Activated naive CD4-positive, alpha-beta T cell treated with anti-CD3 and anti-CD28 coated beads for 36 hours (primary cell): ENCODE measurements at regions not wholly inside any gene's neighbourhood (a gene's known extent, or its start where the extent isn't known, plus 50 kb on each side); places are given as distances from the start of the nearest gene placed in this dataset.

Source experiments
- CTCF ChIA-PET: fragments of 350-600 bp; sonication (Branson Sonifier 250); formaldehyde crosslinking; loops from one replicate; lab custom pipeline; 2021; ENCODE audit warnings: antibody characterized with exemption; lab: Charles Lee
- DNase-seq: peaks from one replicate; pipeline ENCODE4 v3.0.0-alpha.2; 2020
- H3K27ac Mint-ChIP-seq: one replicate; pipeline ENCODE4 v1.8.0; 2021; ENCODE audit warnings: mild to moderate bottlenecking, mixed read lengths
- H3K27me3 Mint-ChIP-seq: one replicate; pipeline ENCODE4 v1.8.0; 2021; ENCODE audit warnings: low read depth, mixed read lengths
- H3K36me3 Mint-ChIP-seq: one replicate; pipeline ENCODE4 v1.8.0; 2021; ENCODE audit warnings: low read depth, mixed read lengths
- H3K4me1 Mint-ChIP-seq: one replicate; pipeline ENCODE4 v1.8.0; 2021; ENCODE audit warnings: low read depth, mixed read lengths
- H3K4me3 Mint-ChIP-seq: one replicate; pipeline ENCODE4 v1.8.0; 2021; ENCODE audit warnings: mild to moderate bottlenecking, moderate library complexity, mixed read lengths
- H3K9me3 Mint-ChIP-seq: one replicate; pipeline ENCODE4 v1.8.0; 2021; ENCODE audit warnings: mixed read lengths
- intact Hi-C: fragments of 100-400 bp; cut with micrococcal nuclease; formaldehyde crosslinking; loops from one replicate; pipeline ENCODE4 v1.15.1; 2023

DNA sequence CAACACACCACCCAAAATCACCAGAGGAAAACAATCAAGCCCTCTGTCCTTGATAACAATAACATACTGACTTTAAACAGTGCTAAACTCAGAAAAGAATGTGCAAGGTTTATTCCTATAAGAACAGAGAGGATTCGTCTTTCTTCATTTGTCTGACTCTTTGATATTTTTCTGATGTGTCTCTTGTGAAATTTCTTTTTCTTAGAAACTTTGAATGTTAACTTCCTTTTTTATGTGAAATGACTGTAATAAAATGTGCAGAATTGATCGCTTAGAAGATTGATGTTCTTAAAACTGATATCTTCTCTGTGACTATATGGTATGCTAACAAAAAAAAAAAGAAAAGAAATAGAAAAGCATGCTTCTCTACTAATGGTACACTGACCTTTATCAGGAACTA lies 947.4 kb upstream of the CITED2 start:
- Mint-ChIP-seq H3K27ac (no peak overlapping the region), H3K9me3 (no peaks in the 10 kb centered on the region), H3K4me3 (no peak overlapping the region), H3K36me3 (no peaks in the 10 kb centered on the region), H3K4me1 (no peaks in the 10 kb centered on the region), H3K27me3 (peaks cover 10% of the 10 kb centered on the region)
- intact Hi-C loops, result no loop called here
- CTCF ChIA-PET, result no interaction called here
- no peak for DNase-seq

DNA sequence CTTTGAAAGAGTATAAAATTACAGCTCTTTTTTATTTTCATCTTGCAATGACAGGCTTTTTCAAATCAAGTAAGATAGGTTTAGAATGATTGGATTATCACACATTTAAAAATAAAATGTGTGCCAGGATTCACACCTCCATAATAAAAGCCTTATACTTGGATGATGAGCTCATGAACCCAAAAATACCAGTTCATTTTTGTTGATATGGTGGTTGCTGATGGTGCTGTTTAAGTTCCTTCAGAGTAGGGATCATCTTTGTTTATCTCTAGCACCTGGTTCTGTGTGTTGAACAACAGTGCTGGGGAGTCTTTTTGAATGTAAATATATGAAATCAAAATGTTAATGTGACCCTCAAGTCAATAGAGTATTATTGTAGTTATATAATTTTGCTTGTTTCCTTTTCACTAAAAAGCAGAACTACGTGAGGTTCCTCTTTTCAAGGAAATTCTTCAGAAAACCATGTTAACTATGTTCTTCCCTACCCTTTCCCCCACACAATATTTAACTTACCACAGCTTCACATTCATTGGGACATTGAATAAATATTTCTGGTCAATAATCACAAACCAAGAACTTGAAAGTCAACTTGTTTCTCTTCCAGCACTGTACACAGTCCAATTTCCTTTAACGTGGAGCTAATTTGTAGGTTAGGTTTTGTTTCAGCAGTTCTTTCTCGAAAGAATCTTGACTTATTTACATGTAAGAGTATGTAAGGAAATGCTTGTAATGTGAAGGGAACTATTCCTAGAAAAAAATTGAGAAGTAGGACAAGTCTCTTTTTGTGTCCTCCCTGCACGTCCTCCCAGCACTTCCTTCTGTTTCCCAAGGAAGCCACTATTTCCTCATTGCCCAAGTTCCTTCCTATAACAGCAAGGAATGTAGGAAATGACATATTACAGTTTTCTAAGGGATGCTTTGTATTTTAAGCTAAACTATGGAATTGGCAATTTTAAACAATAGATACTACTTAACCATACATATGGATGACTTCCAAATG lies 945.9 kb upstream of the CITED2 start:
- no peaks in the 10 kb centered on the region for H3K36me3 Mint-ChIP-seq
- CTCF ChIA-PET, result no interaction called here
- H3K27me3 Mint-ChIP-seq, result peaks cover 7% of the 10 kb centered on the region
- intact Hi-C loops, result no loop called here
- no peak overlapping the region for H3K27ac Mint-ChIP-seq
- DNase-seq, result no peak
- H3K4me1 Mint-ChIP-seq, result no peaks in the 10 kb centered on the region
- H3K9me3 Mint-ChIP-seq, result no peaks in the 10 kb centered on the region
- H3K4me3 Mint-ChIP-seq, result no peak overlapping the region

DNA sequence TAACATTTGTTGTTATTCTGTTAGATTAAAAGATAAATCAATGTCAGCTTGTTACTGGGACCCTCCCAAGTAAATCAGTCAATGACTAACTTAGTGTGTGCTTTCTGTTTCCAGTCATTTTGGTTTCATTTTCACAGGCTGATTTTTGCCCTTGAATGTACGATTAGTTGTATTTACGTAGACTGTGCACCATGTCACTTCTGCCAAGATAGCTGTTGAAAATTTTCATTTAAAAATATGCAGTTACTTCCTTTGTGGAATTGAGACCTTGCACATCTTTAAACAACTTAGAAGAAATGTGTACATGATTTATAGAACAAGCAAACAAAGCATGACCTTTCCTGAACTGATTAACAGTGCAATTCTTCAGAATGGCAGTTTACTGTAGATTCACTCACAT lies 944.8 kb upstream of the CITED2 start:
- CTCF ChIA-PET, result interaction anchor here (0.6 kb wide), 1 partner anchor 805 kb away, joined by 4 read pairs; no protein-coding TSS in a partner anchor
- Mint-ChIP-seq H3K27me3 (peaks cover 7% of the 10 kb centered on the region), H3K4me1 (no peaks in the 10 kb centered on the region), H3K27ac (no peak overlapping the region), H3K9me3 (no peaks in the 10 kb centered on the region), H3K36me3 (no peaks in the 10 kb centered on the region), H3K4me3 (no peak overlapping the region)
- DNase-seq, result no peak
- intact Hi-C loops, result no loop called here

DNA sequence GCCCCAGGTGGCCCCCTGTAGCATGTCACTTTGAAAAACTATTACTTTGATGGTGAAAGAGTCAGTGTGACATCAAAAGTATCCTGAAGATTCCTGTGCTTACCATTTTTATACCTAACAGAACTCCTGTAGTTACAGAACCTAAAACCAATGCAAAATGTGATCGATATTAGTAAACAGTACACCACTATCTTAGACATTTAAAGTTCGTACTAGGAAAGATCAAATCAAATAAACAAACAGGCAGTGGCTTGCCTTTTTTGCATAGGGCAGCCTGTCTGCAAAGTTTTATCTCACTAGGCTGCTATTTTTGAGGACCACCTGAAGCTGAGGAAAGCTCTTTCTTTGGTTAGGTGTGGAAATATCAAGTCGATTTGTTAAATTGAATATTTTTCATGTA lies 944.0 kb upstream of the CITED2 start:
- Mint-ChIP-seq H3K4me3 (no peak overlapping the region), H3K27me3 (peaks cover 7% of the 10 kb centered on the region), H3K36me3 (no peaks in the 10 kb centered on the region), H3K4me1 (no peaks in the 10 kb centered on the region), H3K27ac (no peak overlapping the region), H3K9me3 (no peaks in the 10 kb centered on the region)
- intact Hi-C loops, result no loop called here
- no peak for DNase-seq
- CTCF ChIA-PET, result no interaction called here

- peaks cover 7% of the 10 kb centered on the region for H3K27me3 Mint-ChIP-seq
- H3K27ac Mint-ChIP-seq, result no peak overlapping the region
- no peaks in the 10 kb centered on the region for H3K4me1 Mint-ChIP-seq
- H3K9me3 Mint-ChIP-seq, result no peaks in the 10 kb centered on the region
- CTCF ChIA-PET, result no interaction called here
- no peak overlapping the region for H3K4me3 Mint-ChIP-seq
- H3K36me3 Mint-ChIP-seq, result no peaks in the 10 kb centered on the region
- no peak for DNase-seq
- intact Hi-C loops, result no loop called here
These were observed 943.5 kb upstream of the CITED2 start for GRCh38 chr6:140317950-140318349.

- no peaks in the 10 kb centered on the region for H3K9me3 Mint-ChIP-seq
- no peaks in the 10 kb centered on the region for H3K36me3 Mint-ChIP-seq
- H3K4me3 Mint-ChIP-seq, result no peak overlapping the region
- CTCF ChIA-PET, result no interaction called here
- peaks cover 7% of the 10 kb centered on the region for H3K27me3 Mint-ChIP-seq
- intact Hi-C loops, result no loop called here
- no peak overlapping the region for H3K27ac Mint-ChIP-seq
- no peaks in the 10 kb centered on the region for H3K4me1 Mint-ChIP-seq
- peak; percentile 8 for DNase-seq
These were observed 942.5 kb upstream of the CITED2 start for GRCh38 chr6:140316966-140317365.

- intact Hi-C loops, result no loop called here
- H3K4me1 Mint-ChIP-seq, result no peaks in the 10 kb centered on the region
These were observed 940.2 kb upstream of the CITED2 start for GRCh38 chr6:140314682-140315081.

DNA sequence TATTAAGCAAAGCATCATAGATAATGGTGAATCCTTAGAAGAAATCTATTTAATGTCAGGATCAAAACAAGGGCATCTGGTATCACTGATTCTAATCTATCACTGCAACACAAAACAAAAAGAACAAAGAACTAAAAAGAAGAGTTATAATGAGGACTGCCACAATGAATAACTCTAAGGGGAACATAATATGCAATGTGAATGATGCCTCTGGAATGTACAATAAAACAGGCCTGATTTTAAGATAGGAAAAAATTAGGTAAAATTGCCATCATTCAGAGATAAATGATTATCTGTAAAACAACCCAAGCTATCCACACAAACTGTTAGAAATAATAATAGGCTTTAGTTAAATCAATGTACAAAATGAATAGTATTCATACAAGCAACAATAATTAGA lies 936.7 kb upstream of the CITED2 start:
- CTCF ChIA-PET, result no interaction called here
- no peaks in the 10 kb centered on the region for H3K9me3 Mint-ChIP-seq
- no peak overlapping the region for H3K27ac Mint-ChIP-seq
- intact Hi-C loops, result no loop called here
- H3K27me3 Mint-ChIP-seq, result peaks cover 4% of the 10 kb centered on the region
- H3K4me1 Mint-ChIP-seq, result no peaks in the 10 kb centered on the region
- no peaks in the 10 kb centered on the region for H3K36me3 Mint-ChIP-seq
- no peak overlapping the region for H3K4me3 Mint-ChIP-seq
- DNase-seq, result no peak

More at GRCh38 chr6:140314682-140315081, 940.2 kb upstream of the CITED2 start:
- CTCF ChIA-PET, result interaction anchor here (0.6 kb wide), 1 partner anchor 60 kb away, joined by 3 read pairs; no protein-coding TSS in a partner anchor
- H3K36me3 Mint-ChIP-seq, result no peaks in the 10 kb centered on the region
- no peak overlapping the region for H3K4me3 Mint-ChIP-seq
- no peak overlapping the region for H3K27ac Mint-ChIP-seq
- peaks cover 7% of the 10 kb centered on the region for H3K27me3 Mint-ChIP-seq
- H3K9me3 Mint-ChIP-seq, result no peaks in the 10 kb centered on the region
- DNase-seq, result no peak

DNA sequence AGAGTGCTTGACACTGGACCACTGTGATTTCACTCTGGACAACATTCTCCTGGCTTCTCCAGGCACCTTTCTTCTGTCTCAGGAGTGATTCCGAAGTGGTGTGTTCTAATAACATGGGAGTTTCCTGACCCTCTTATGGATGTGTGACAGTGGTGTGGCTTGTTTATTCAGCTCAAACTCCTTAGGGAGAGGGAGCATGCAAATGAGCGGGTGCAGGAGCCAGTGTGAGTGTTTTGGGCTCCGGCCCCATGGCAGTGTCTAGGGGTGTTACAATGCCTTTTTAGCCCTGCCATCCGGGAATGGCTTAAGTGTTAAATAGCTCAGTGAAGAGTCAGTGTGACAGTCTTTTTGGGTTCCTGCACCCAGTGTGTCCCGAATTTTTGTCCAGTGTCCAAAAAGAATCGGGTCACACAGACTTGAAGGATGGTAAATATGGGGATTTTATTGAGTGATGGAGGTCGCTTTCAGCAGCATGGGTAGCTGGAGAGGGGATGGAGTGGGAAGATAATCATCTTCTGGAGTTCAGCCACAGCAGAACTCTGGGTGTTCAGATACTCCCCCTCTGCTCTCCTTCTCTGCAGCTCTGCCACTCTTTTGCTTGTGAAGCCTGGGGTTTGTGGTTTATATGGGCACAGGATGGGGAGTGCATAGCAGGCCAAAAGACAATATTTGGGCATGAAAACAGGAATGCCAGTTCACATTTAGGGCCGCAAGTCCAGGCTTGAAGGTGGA lies 928.9 kb upstream of the CITED2 start:
- Mint-ChIP-seq H3K27me3 (peaks cover 11% of the 10 kb centered on the region), H3K4me3 (no peak overlapping the region), H3K9me3 (no peaks in the 10 kb centered on the region), H3K27ac (no peak overlapping the region), H3K36me3 (no peaks in the 10 kb centered on the region), H3K4me1 (no peaks in the 10 kb centered on the region)
- CTCF ChIA-PET, result no interaction called here
- DNase-seq, result no peak
- intact Hi-C loops, result no loop called here

DNA sequence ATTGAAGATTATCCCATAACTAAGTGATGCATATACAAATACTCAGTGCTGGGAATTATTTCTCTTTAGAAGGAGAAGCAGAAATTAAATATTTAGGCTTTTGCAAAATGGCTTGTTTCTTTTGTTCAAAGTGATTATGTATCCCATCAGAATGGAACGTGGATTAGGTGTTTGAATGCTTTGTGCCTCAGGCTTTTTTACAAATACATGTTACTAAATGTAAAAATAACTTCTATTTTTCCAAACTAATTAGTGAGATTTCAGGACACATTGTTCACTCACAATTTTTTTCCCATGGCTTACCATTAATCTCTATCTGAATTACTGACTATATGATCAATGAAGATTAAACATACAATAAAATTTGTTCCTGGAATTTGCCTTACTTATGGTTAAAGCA lies 925.9 kb upstream of the CITED2 start:
- Mint-ChIP-seq H3K9me3 (no peaks in the 10 kb centered on the region), H3K36me3 (no peaks in the 10 kb centered on the region), H3K27me3 (peaks cover 7% of the 10 kb centered on the region), H3K27ac (no peak overlapping the region), H3K4me3 (no peak overlapping the region), H3K4me1 (no peaks in the 10 kb centered on the region)
- intact Hi-C loops, result no loop called here
- no peak for DNase-seq
- CTCF ChIA-PET, result no interaction called here

DNA sequence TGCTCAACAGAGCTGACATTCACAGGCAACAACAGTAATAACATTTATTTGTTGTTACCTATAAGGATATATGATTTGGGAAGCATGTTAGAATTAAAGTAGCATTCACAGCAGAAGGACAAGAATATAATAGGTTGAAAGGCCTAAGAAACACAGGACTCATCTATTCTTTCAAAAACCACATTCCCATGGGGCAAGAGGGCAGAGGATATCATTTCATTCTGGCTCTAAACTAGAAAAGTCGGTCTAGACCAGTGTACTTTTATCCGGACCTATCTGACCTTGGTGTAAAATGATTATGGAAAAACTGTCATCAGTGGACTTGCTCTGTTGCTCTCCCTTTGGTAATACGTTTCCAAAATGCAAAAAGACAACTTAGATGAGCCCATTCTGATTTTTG lies 914.7 kb upstream of the CITED2 start:
- Mint-ChIP-seq H3K9me3 (peaks cover 6% of the 10 kb centered on the region), H3K4me3 (no peak overlapping the region), H3K27me3 (peaks cover 28% of the 10 kb centered on the region), H3K4me1 (no peaks in the 10 kb centered on the region), H3K27ac (no peak overlapping the region), H3K36me3 (no peaks in the 10 kb centered on the region)
- no peak for DNase-seq
- intact Hi-C loops, result no loop called here
- CTCF ChIA-PET, result no interaction called here

DNA sequence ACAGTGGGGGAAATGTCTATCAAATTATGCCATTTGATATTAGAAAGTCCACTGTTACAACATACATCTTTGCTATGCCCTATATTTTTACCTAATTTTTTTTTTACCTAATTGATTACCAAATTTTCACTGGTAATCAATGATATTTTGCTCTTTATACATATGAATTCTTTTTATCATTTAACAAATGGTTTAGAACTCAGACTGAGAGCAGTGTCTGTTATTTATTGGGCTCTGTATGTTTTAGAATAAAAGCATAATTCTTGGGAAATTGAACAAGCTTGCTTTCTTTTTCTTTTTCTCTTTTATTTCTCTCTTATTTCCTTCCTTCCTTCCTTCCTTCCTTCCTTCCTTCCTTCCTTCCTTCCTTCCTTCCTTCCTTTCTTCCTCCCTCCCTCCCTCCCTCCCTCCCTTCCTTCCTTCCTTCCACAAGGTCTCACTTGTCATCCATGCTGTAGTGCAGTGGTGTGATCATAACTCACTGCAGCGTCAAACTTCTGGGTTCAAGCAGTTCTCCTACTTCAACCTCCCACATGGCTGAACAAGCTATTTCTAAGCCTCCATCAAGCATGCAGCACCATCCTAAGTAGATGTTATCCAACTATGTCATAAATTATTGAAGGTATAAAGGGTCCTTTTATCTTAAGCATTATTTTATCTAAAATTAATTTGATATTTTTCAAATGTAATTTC lies 911.7 kb upstream of the CITED2 start:
- DNase-seq, result no peak
- CTCF ChIA-PET, result no interaction called here

More for the DNA sequence above, 911.7 kb upstream of the CITED2 start:
- H3K36me3 Mint-ChIP-seq, result no peaks in the 10 kb centered on the region
- no peak overlapping the region for H3K4me3 Mint-ChIP-seq
- H3K9me3 Mint-ChIP-seq, result peaks cover 1% of the 10 kb centered on the region
- no peaks in the 10 kb centered on the region for H3K4me1 Mint-ChIP-seq
- H3K27ac Mint-ChIP-seq, result no peak overlapping the region
- intact Hi-C loops, result no loop called here
- H3K27me3 Mint-ChIP-seq, result peaks cover 23% of the 10 kb centered on the region
